HL-60 (cell line): ENCODE measurements at regions not wholly inside any gene's neighbourhood (a gene's known extent, or its start where the extent isn't known, plus 50 kb on each side); places are given as distances from the start of the nearest gene placed in this dataset.

Experiments used
- DNase-seq, 2 experiments: peaks; one replicate each; pipeline ENCODE4 v3.0.0-alpha.2; 2010 to 2020; ENCODE audit warnings: low read depth in 1 of 2, low spot score in 1 of 2
- H3K27ac ChIP-seq: fragments of 250-450 bp; sonication (Bioruptor Pico); replicated peaks from 2 replicates; pipeline ENCODE4 v1.5.1; 2020; ENCODE audit warnings: mild to moderate bottlenecking, moderate library complexity
- H3K27me3 ChIP-seq: fragments of 250-450 bp; sonication (Bioruptor Pico); 2 replicates; pipeline ENCODE4 v1.5.1; 2021; ENCODE audit warnings: mild to moderate bottlenecking, moderate library complexity; ENCODE audit not compliant: insufficient read depth, poor library complexity, severe bottlenecking
- H3K4me3 ChIP-seq: replicated peaks from 2 replicates; pipeline ENCODE4 v1.5.1; 2011; ENCODE audit warnings: mild to moderate bottlenecking, control low read depth, low read length; ENCODE audit not compliant: insufficient read depth
- CTCF ChIP-seq: IDR thresholded peaks from one replicate; pipeline ENCODE4 v1.5.1; 2011; ENCODE audit warnings: low read length, control low read depth, inconsistent platforms; ENCODE audit not compliant: insufficient read depth
- GABPA ChIP-seq: IDR thresholded peaks from 2 replicates; pipeline ENCODE4 v1.6.1; 2012; ENCODE audit warnings: low read depth
- POLR2AphosphoS5 ChIP-seq: IDR thresholded peaks from 2 replicates; pipeline ENCODE4 v1.6.1; 2012; ENCODE audit warnings: low read depth
- REST ChIP-seq: IDR thresholded peaks from 2 replicates; pipeline ENCODE4 v1.6.1; 2012; ENCODE audit warnings: low read depth; ENCODE audit not compliant: insufficient replicate concordance
- SPI1 ChIP-seq: IDR thresholded peaks from 2 replicates; pipeline ENCODE4 v1.6.1; 2012; ENCODE audit warnings: low read depth, mild to moderate bottlenecking, borderline replicate concordance

- Histone ChIP-seq H3K27ac (no peak overlapping the region), H3K27me3 (no peaks in the 10 kb centered on the region), H3K4me3 (no peak overlapping the region)
- TF ChIP-seq POLR2AphosphoS5 (no peak), REST (no peak), CTCF (no peak), SPI1 (no peak), GABPA (no peak)
- no peak for DNase-seq
Measured at GRCh38 chr2:22196806-22197205, 1073.0 kb downstream of the TDRD15 start.

- H3K4me3 ChIP-seq = no peak overlapping the region
- no peak for DNase-seq
- no peaks in the 10 kb centered on the region for H3K27me3 ChIP-seq
- TF ChIP-seq REST (no peak), CTCF (no peak), POLR2AphosphoS5 (no peak)
- H3K27ac ChIP-seq = no peak overlapping the region
Measured at GRCh38 chr2:22198381-22199283, 1074.9 kb downstream of the TDRD15 start.

- H3K27me3 ChIP-seq = no peaks in the 10 kb centered on the region
- H3K27ac ChIP-seq = no peak overlapping the region
- H3K4me3 ChIP-seq = no peak overlapping the region
- TF ChIP-seq POLR2AphosphoS5 = no peak
- TF ChIP-seq GABPA = no peak
- TF ChIP-seq REST = no peak
- no peak for TF ChIP-seq SPI1
- TF ChIP-seq CTCF = no peak
- no peak for DNase-seq
Measured at GRCh38 chr2:22199994-22200393, 1076.2 kb downstream of the TDRD15 start.
